ENCODE measurements at regions not wholly inside any gene's neighbourhood (a gene's known extent, or its start where the extent isn't known, plus 50 kb on each side); places are given as distances from the start of the nearest gene placed in this dataset.

DNA sequence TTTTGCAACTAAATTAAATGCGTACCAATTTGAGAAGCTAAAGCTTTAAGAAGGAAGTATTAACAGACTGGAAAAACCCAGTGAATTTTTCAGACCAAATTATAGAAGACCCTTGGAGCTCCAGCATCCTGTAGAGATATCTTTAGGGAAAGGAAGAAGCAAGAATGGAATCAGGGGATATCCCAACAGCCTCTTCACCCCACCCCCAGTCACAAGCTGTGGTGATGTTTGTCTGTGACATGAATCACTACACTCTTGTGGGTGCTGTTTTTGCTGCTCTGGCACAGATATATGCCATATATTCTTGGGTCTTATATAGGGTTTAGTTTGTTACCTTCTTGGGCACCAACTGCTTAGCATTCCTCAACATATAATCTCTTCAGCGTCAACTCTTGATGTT is 78.5 kb upstream of the BCL6 start:
- H2AFZ ChIP-seq (ENCODE audit: insufficient read depth, low read depth, low read length, poor library complexity, severe bottlenecking), result no peak overlapping the region
- no peaks in the 10 kb centered on the region for H3K36me3 ChIP-seq (replicated peaks in 1 of 2; ENCODE audit: control insufficient read depth in 1 of 2, insufficient read depth in 2 of 2, low read length in 2 of 2)
- Mint-ChIP-seq H3K27ac (no peak overlapping the region), H3K36me3 (no peaks in the 10 kb centered on the region), H3K4me3 (no peak overlapping the region), H3K9me3 (peaks cover 0 to 2% (median 0%) of the 10 kb centered on the region in 7 donors), H3K4me1 (peaks cover 5% of the 10 kb centered on the region), H3K27me3 (ENCODE audit: low read depth in 3 of 3) (peaks cover 0 to 1% (median 0%) of the 10 kb centered on the region in 3 donors)
- H3K4me1 ChIP-seq (ENCODE audit: control insufficient read depth in 1 of 2, insufficient read depth in 2 of 2, low read length in 2 of 2), result no peaks in the 10 kb centered on the region
- no peaks in the 10 kb centered on the region for H3K27me3 ChIP-seq (ENCODE audit: control insufficient read depth in 2 of 2, insufficient read depth in 2 of 2, low read length in 2 of 2)
- WGBS (ENCODE audit: insufficient coverage), result 100% methylated on average over 1 of the region's 2 CpGs
- H3K9me3 ChIP-seq (replicated peaks in 1 of 2; ENCODE audit: control insufficient read depth in 1 of 2, insufficient read depth in 1 of 2, low read length in 2 of 2), result no peaks in the 10 kb centered on the region
- H4K20me1 ChIP-seq (ENCODE audit: insufficient read depth, low read length), result no peaks in the 10 kb centered on the region
- no peak overlapping the region for H3K27ac ChIP-seq (ENCODE audit: low read depth in 1 of 2, low read length in 2 of 2)
- no peak for DNase-seq
- no peak overlapping the region for H3K4me3 ChIP-seq (replicated peaks in 1 of 3; ENCODE audit: low read depth in 2 of 3, low read length in 3 of 3)
- intact Hi-C loops (cut with micrococcal nuclease), result no loop called here
- H3K9ac ChIP-seq (ENCODE audit: insufficient read depth, low read length, poor library complexity, severe bottlenecking), result no peak overlapping the region
- no peak overlapping the region for H3K4me2 ChIP-seq (replicated peaks; ENCODE audit: extremely low read depth, low read length, poor library complexity, severe bottlenecking)
- no peaks in the 10 kb centered on the region for H3K79me2 ChIP-seq (ENCODE audit: insufficient read depth, low read length)
- TF ChIP-seq, protein P1, sequence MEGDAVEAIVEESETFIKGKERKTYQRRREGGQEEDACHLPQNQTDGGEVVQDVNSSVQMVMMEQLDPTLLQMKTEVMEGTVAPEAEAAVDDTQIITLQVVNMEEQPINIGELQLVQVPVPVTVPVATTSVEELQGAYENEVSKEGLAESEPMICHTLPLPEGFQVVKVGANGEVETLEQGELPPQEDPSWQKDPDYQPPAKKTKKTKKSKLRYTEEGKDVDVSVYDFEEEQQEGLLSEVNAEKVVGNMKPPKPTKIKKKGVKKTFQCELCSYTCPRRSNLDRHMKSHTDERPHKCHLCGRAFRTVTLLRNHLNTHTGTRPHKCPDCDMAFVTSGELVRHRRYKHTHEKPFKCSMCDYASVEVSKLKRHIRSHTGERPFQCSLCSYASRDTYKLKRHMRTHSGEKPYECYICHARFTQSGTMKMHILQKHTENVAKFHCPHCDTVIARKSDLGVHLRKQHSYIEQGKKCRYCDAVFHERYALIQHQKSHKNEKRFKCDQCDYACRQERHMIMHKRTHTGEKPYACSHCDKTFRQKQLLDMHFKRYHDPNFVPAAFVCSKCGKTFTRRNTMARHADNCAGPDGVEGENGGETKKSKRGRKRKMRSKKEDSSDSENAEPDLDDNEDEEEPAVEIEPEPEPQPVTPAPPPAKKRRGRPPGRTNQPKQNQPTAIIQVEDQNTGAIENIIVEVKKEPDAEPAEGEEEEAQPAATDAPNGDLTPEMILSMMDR (IDR thresholded peaks at IDR 0.05), result no peak

DNA sequence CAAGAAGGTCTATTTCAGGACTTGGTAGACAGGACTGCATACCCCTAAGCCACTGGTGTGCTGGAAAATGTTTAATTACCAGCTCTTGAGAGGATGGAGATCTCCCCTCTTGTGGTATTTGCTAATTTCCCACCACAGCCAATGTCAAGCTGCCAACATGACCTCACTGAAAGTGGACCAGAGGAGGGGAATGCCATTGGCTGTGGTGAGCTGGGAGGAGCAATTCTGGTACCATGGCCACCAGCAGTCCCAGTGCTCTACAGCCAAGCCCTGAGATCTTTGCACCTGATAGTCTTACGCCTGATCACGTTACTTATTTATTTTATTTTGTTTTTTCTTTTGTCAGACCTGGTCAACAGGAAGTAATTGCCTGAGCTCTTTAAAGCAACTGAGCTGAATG is 82.5 kb upstream of the BCL6 start:
- Histone ChIP-seq H3K4me1 (ENCODE audit: control insufficient read depth in 1 of 2, insufficient read depth in 2 of 2, low read length in 2 of 2) (peaks cover 0 to 4% of the 10 kb centered on the region in 2 donors), H3K27me3 (ENCODE audit: control insufficient read depth in 2 of 2, insufficient read depth in 2 of 2, low read length in 2 of 2) (no peaks in the 10 kb centered on the region), H3K79me2 (ENCODE audit: insufficient read depth, low read length) (no peaks in the 10 kb centered on the region), H3K9me3 (replicated peaks in 1 of 2; ENCODE audit: control insufficient read depth in 1 of 2, insufficient read depth in 1 of 2, low read length in 2 of 2) (no peaks in the 10 kb centered on the region), H3K36me3 (replicated peaks in 1 of 2; ENCODE audit: control insufficient read depth in 1 of 2, insufficient read depth in 2 of 2, low read length in 2 of 2) (no peaks in the 10 kb centered on the region), H4K20me1 (ENCODE audit: insufficient read depth, low read length) (no peaks in the 10 kb centered on the region), H3K4me2 (replicated peaks; ENCODE audit: extremely low read depth, low read length, poor library complexity, severe bottlenecking) (no peak overlapping the region), H2AFZ (ENCODE audit: insufficient read depth, low read depth, low read length, poor library complexity, severe bottlenecking) (no peak overlapping the region), H3K9ac (ENCODE audit: insufficient read depth, low read length, poor library complexity, severe bottlenecking) (no peak overlapping the region), H3K27ac (ENCODE audit: low read depth in 1 of 2, low read length in 2 of 2) (no peak overlapping the region), H3K4me3 (replicated peaks in 1 of 3; ENCODE audit: low read depth in 2 of 3, low read length in 3 of 3) (no peak overlapping the region)
- WGBS (ENCODE audit: insufficient coverage), result 100% methylated on average over 2 of the region's 2 CpGs
- Mint-ChIP-seq H3K27ac (peak overlapping the region in 1 of 7 donors; percentile 14), H3K9me3 (peaks cover 0 to 2% (median 0%) of the 10 kb centered on the region in 7 donors), H3K36me3 (no peaks in the 10 kb centered on the region), H3K27me3 (ENCODE audit: low read depth in 3 of 3) (peaks cover 0 to 2% (median 0%) of the 10 kb centered on the region in 3 donors), H3K4me3 (no peak overlapping the region), H3K4me1 (peaks cover 9% of the 10 kb centered on the region)
- no peak for DNase-seq
- intact Hi-C loops (cut with micrococcal nuclease), result no loop called here
- TF ChIP-seq, protein P1 (IDR thresholded peaks at IDR 0.05), result no peak

All from CD14-positive monocyte (primary cell).